ENCODE measurements at regions not wholly inside any gene's neighbourhood (a gene's known extent, or its start where the extent isn't known, plus 50 kb on each side); places are given as distances from the start of the nearest gene placed in this dataset.

- no TSS peak for BruUV-seq (replicated peaks)
- intact Hi-C loops (cut with micrococcal nuclease; ENCODE audit: unreplicated experiment): no loop called here
Observed at GRCh38 chr6:41467627-41468404, 78.4 kb upstream of the FOXP4 start.

More at GRCh38 chr6:41467627-41468404, 78.4 kb upstream of the FOXP4 start:
- H3K9me3 ChIP-seq (ENCODE audit: control insufficient read depth, insufficient read depth, low read depth, low read length): no peaks in the 10 kb centered on the region
- no peak overlapping the region for H3K4me3 ChIP-seq (ENCODE audit: low read depth in 2 of 2, low read length in 2 of 2)
- H3K27me3 ChIP-seq (ENCODE audit: control insufficient read depth, insufficient read depth, low read length): peaks cover 4% of the 10 kb centered on the region; the same call in 1 of the 2 replicates
- in situ Hi-C loops (cut with HindIII; ENCODE audit: low pct_unique_long_range_greater_than_20kb, low sequenced_read_pairs): no loop called here
- ChIA-PET POLR2A (interaction anchor here (0.6 to 0.7 kb wide), 2 partner anchors 156 to 194 kb away, joined by 6 to 9 read pairs; no protein-coding TSS in a partner anchor), CTCF (no interaction called here)
- ATAC-seq: no peak
- no peak for DNase-seq (ENCODE audit: low read depth, low spot score)
- H3K4me1 ChIP-seq (ENCODE audit: control insufficient read depth, insufficient read depth, low read length): no peaks in the 10 kb centered on the region
- H3K36me3 ChIP-seq (ENCODE audit: control insufficient read depth, insufficient read depth, low read length): no peaks in the 10 kb centered on the region
- no peak for TF ChIP-seq CTCF (IDR thresholded peaks at IDR 0.05)
- no peak for TF ChIP-seq REST (IDR thresholded peaks at IDR 0.05; ENCODE audit: insufficient read depth in 1 of 2, low read depth in 2 of 2, low read length in 1 of 2)
- no peak for TF ChIP-seq POLR2AphosphoS5 (IDR thresholded peaks at IDR 0.05; ENCODE audit: low read depth, low read length)
- TF ChIP-seq TCF7L2 (IDR thresholded peaks at IDR 0.05; ENCODE audit: low read depth, low read length): no peak
- no peak for TF ChIP-seq SIN3A (IDR thresholded peaks at IDR 0.05; ENCODE audit: borderline replicate concordance, insufficient read depth, low read depth, low read length)
- no peak overlapping the region for H3K27ac ChIP-seq (ENCODE audit: low read length)

All from Panc1 (cell line).